Daoy (cell line): ENCODE measurements at regions not wholly inside any gene's neighbourhood (a gene's known extent, or its start where the extent isn't known, plus 50 kb on each side); places are given as distances from the start of the nearest gene placed in this dataset.

ENCODE experiments used
- DNase-seq: peaks from one replicate; pipeline ENCODE4 v3.0.0-alpha.2; 2015; ENCODE audit warnings: low read depth

- DNase-seq: no peak
These were observed 218.9 kb downstream of the PCDH7 start for GRCh38 chr4:30939069-30939468.

GRCh38 chr4:30939684-30940083 lies 219.5 kb downstream of the PCDH7 start:
- DNase-seq: no peak

- no peak for DNase-seq
These were observed 221.5 kb downstream of the PCDH7 start for GRCh38 chr4:30941641-30942040.

- DNase-seq: no peak
These were observed 223.2 kb downstream of the PCDH7 start for GRCh38 chr4:30943356-30943755.

GRCh38 chr4:30945586-30945985 lies 225.4 kb downstream of the PCDH7 start:
- DNase-seq: no peak

GRCh38 chr4:30946288-30946687 lies 226.1 kb downstream of the PCDH7 start:
- no peak for DNase-seq

GRCh38 chr4:30948653-30949052 lies 228.5 kb downstream of the PCDH7 start:
- no peak for DNase-seq

GRCh38 chr4:30950737-30951136 lies 230.6 kb downstream of the PCDH7 start:
- no peak for DNase-seq

- DNase-seq: no peak
These were observed 232.5 kb downstream of the PCDH7 start for GRCh38 chr4:30952526-30953219.

GRCh38 chr4:30953799-30954198 lies 233.6 kb downstream of the PCDH7 start:
- DNase-seq: no peak

GRCh38 chr4:30956916-30957315 lies 236.7 kb downstream of the PCDH7 start:
- no peak for DNase-seq

GRCh38 chr4:30957706-30958105 lies 237.5 kb downstream of the PCDH7 start:
- no peak for DNase-seq

- no peak for DNase-seq
These were observed 239.8 kb downstream of the PCDH7 start for GRCh38 chr4:30959781-30960485.

GRCh38 chr4:30962939-30963338 lies 242.8 kb downstream of the PCDH7 start:
- no peak for DNase-seq

- DNase-seq: no peak
These were observed 248.8 kb downstream of the PCDH7 start for GRCh38 chr4:30968926-30969325.

GRCh38 chr4:30972542-30972941 lies 252.4 kb downstream of the PCDH7 start:
- no peak for DNase-seq

- DNase-seq: no peak
These were observed 253.8 kb downstream of the PCDH7 start for GRCh38 chr4:30973993-30974392.

GRCh38 chr4:30979402-30979801 lies 259.2 kb downstream of the PCDH7 start:
- DNase-seq: no peak

- DNase-seq: no peak
These were observed 269.3 kb downstream of the PCDH7 start for GRCh38 chr4:30989508-30989907.

- no peak for DNase-seq
These were observed 276.7 kb downstream of the PCDH7 start for GRCh38 chr4:30996841-30997240.

- DNase-seq: no peak
These were observed 284.9 kb downstream of the PCDH7 start for GRCh38 chr4:31005037-31005436.

- no peak for DNase-seq
These were observed 287.7 kb downstream of the PCDH7 start for GRCh38 chr4:31007858-31008257.

- DNase-seq: no peak
These were observed 289.8 kb downstream of the PCDH7 start for GRCh38 chr4:31009926-31010325.

- DNase-seq: no peak
These were observed 295.0 kb downstream of the PCDH7 start for GRCh38 chr4:31015123-31015522.
